NCI-H69 (cell line): ENCODE measurements at regions not wholly inside any gene's neighbourhood (a gene's known extent, or its start where the extent isn't known, plus 50 kb on each side); places are given as distances from the start of the nearest gene placed in this dataset.
"Not testable (repeated sequence)": the region's sequence is repeated elsewhere in the genome, so short reads cannot be mapped to it uniquely, and the experiment has no call there.

Experiments used
- DNase-seq: peaks from one replicate; lab custom pipeline; 2025; lab: John Stamatoyannopoulos, UW

- not testable (repeated sequence) for DNase-seq
These were observed 133.8 kb upstream of the POU3F1 start for GRCh38 chr1:38180388-38180787.

DNA sequence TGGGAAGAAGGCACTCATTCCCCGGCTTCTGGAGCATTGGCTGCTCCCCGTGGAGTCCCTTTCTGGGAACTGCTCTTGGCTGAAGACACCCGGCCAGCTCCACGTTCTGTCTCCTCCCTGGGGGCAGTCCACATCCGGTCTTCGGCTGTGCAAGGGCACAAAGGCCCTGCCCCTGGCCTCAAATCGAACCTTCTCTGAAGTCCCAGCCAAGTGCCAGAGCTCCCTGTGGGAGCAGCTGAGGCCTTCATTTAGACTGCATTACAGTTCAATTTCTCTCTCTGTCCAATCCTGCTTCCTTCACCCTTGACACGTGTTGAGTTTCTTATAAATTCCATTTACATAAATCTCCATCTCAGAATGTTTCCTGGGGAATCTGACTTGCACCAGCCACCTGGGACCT lies 132.9 kb upstream of the POU3F1 start:
- no peak for DNase-seq

GRCh38 chr1:38178216-38178615 lies 131.6 kb upstream of the POU3F1 start:
- DNase-seq, result no peak

DNA sequence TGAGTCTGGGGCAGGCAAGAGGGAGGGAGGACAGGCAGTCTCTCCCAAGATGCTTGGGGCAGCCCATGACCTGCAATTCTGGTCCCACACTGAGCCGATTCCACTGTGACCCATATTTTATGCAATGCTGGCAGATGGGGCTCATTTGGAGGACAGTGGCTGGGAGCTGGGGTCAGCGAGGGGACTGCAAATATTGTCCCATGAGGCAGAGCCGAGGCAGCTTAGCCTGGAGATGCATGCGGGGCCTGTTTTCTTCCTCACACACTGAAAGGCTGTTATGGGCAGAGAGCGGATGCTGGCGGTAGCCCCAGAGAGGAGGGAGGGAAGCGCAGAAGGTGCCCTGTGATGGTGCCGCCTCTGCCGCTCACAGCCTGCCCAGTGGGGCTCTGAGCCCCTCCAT lies 128.5 kb upstream of the POU3F1 start:
- no peak for DNase-seq

DNA sequence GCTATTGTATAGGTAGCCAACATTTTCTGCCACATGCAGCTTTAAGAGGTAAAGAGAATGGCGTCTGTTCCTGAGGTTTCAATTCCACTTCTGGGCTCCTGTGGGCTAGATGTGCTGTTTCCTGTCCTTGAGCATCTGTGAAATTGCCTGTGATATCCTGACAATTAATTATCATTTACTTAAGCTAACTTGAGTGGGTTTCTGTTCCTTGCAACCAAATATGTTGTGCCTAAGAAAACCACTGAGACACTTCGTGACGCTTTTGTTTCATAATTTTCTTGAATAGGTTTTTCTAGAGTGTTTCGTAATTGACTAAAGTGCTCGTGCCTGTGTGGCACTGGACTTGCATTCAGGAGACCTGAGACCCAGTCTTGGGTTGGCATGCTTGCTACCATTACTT lies 127.3 kb upstream of the POU3F1 start:
- DNase-seq, result no peak

DNA sequence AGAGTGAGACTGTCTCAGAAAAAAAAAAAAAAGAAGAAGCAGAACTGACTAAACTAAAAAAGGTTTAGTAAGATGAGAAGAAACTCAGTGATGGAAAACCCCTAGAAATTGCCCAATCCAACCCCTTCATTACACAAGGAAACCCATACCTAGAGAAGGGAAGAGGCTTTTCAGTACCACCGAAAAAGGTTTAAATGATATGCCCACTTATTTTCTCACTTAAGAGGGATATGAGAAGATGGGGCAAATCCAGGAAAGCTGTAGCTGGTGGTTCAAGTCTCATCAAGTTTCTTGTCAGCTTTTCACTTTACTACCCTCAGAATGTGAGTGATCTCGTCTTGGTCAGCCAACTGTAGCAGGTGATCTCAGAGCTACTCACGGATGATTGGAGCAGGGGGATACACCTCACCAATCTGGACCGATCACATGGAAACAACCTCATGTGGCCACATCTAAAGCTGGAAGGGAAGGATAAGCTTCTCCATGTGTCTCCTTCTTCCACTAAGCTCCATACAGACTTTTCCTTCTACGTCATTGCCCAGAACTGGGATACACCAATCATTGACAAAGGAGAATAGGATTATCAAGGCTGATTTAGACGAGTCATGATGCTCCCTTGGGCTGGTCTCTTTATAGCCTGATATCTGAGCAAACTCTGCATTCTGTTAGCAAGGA lies 126.7 kb upstream of the POU3F1 start:
- no peak for DNase-seq

- no peak for DNase-seq
These were observed 122.5 kb upstream of the POU3F1 start for GRCh38 chr1:38169121-38169520.

DNA sequence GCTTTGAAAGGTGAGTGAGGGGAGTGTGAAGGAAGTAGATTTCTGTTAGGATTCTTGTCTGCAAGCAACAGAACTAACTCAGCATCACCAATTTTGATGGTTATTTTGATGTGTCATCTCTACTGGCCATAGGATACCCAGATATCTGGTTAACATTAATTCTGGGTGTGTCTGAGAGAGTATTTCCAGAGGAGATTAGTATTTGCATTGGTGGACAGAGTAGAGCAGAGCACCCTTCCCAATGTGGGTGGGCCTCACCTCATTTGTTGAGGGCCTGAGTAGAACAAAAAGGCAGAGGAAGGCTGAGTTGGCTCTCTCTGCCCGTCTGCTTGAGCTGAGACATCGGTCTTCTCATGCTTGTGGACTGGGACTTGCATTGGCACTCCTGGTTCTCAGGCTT lies 121.8 kb upstream of the POU3F1 start:
- no peak for DNase-seq

DNA sequence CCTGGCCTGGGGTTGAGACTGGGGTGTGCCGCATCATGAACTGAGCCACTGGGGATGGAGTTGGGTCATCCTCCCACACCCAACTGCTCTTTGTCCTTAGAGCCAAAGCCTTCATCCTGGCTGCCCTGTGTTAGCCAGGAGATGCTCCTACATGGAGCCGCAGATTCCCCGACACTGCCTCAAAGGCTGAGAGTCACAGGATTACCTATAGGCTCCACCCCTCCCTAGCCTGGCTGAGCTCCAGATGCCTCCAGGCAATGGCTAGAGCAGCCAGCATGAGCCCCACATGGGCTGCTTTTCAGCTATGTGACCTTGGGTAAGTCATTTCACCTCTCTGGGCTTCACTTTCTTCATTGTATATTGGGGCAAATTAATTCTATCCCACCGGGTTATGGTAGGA lies 119.9 kb upstream of the POU3F1 start:
- DNase-seq, result peak; percentile 40

DNA sequence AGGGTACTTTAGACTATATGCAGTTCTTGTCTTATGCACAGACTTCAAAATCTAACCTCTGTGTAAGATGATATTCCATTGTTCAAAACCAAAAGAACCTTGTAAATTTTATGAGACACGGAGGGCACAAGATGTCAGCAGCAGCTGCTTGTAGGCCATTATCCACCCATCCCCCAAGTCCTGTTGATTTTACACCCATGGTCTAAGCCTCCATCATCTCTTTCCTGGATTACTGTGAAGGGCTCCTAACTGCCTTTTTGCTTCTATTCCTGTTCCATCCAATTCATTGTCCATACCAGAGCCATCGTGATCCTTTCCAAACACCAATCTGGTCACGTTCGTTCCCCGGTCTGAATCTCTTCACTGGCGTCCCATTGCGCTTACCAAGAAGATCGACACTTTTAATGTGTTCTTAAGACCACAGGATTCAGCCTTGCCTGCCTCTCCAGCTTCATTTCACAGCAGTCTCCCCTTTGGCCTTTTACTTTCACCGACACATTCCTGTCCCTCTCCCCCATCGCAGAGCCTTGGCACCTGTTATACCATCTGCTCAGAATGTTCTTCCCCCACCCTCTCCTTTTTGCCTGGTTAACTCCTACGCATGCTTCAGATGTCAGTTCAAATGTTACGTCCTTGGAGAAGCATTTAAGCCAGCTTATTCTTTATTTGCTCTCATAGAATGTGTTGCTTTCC lies 107.3 kb upstream of the POU3F1 start:
- peak; percentile 2 for DNase-seq

DNA sequence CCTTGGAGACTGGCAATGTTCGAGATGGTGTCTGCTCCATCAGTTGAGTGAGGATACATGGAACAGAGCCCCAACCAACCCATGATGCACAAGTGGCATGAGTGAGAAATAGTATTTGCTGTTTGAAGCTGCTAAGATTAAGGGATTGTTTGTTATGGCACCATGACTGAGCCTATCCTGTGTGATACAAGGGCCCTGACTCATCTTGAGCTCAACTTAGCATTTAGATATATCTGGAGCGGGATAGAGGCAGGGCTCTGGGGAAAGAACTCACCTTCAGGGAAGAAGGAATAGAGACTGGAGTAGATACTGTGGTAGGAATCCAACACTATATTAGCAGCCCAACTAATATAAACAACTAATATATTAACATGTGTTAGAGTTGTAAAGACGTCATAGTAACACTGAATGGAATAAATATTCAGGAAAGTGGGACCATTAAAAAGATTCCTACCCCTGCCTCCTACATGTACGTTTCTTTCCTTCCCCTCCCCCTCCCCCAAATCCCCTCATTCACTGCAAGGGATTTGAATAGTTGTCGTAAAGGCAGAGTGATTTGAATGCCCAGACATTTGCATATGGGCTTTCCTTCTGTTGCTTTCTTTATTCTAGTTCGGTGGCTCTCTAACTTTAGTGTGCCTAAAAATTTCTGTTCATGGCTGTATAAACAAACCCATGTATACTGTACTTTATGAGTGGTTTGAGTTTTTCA lies 106.6 kb upstream of the POU3F1 start:
- DNase-seq, result no peak

- peak; percentile 92 for DNase-seq
These were observed 105.9 kb upstream of the POU3F1 start for GRCh38 chr1:38152351-38153065.

- peak; percentile 61 for DNase-seq
These were observed 104.8 kb upstream of the POU3F1 start for GRCh38 chr1:38151399-38151798.

- DNase-seq, result not testable (repeated sequence)
These were observed 99.5 kb upstream of the POU3F1 start for GRCh38 chr1:38146079-38146478.

- DNase-seq, result no peak
These were observed 96.0 kb upstream of the POU3F1 start for GRCh38 chr1:38142606-38143005.

DNA sequence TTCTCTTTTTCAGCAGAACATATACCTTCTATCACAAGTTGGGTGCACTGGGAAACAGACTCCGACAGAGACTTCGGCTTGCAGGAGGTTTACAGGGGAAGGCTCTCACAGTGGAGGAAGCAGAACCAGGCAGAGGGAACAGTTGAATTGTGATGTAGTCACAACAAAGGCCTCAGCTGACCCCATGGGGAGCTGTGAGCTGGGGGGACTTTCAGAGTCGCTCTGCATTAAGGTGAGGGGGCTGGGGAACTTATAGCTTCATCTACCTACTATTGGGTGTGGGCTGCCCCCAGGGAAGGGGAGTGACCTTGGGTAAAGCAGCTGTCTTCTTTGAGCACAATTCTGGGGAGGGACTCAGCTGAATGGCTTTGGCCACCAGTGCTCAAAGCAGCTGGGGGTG lies 94.9 kb upstream of the POU3F1 start:
- DNase-seq, result no peak

GRCh38 chr1:38139738-38140487 lies 93.3 kb upstream of the POU3F1 start:
- DNase-seq, result no peak

DNA sequence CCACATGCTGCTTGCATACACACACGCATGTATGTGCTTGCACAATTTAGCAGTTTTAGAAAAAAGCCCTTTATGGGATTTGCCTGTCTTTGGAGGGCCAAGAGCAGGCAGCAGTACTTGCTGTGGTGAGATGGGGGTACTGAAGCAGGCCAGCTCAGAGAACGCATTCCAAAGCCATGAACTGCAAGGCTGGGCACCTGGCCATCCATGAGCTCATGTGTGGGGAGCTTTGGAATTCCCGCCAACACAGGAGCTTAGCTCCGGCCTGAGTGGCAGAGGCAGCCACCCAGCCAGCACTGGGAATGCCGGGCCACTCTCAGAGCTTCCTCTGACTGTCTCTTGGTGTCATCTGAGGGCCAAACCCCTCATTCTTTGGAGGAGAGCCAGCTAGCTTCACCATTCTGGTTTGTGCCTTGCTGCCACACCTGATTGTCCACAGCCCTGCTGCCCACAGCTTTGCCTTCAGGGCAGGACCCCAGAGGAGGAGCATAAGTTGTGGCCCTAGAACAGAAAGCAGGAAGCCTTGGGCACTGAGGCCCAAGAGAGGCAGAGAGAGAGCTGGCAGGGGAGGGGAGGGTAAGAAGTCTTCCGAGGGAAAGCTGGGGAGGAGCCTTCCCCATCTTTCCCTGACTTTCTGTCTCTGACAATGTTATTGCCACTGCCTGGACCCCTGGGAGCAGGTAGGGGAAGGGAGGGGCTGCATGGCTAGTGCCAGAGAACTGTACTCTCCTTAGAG lies 92.1 kb upstream of the POU3F1 start:
- peak; percentile 25 for DNase-seq

- no peak for DNase-seq
These were observed 90.6 kb upstream of the POU3F1 start for GRCh38 chr1:38137164-38137563.

DNA sequence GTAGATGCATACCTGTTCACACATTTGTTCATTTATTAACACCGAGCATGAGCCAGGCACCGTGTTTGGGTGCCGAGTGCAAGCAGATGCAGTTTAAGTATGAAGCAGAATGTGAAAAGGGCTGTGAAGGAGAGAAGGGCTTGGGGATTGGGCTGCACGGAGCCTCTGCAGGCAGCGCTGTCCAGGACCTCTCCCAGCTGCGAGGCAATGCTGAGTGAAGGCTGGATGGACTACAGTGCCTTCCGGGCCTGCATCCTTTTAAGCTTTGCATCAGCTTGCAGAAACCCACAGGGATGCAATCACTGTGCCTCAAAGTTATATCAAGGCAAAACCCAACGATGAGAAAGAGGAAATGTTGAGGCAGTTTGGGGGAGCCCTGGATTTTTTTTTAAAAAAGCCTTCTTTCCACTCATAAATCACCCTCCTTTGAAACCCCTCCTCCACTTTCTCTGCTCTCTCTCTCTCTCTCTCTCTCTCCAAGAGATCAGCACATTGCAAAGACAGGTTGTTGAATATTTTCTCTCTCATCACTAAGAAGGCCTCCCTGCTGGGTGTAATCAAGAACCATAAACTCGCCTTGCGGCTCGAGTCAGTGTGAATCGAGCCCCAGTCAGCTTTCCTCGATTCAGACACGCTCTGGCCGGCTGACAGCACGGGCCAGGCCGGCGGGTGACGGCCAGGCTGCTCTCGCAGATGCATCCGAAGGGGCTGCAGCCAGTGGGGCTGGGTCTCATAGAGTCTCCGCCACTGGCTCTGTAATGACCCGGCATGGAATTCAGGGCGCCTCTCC lies 89.2 kb upstream of the POU3F1 start:
- DNase-seq, result no peak
